IMR-90 (cell line): ENCODE measurements at regions not wholly inside any gene's neighbourhood (a gene's known extent, or its start where the extent isn't known, plus 50 kb on each side); places are given as distances from the start of the nearest gene placed in this dataset.

Experiments used
- ATAC-seq: fragments of 200-7000 bp; cut with Tn5 transposase; 2 replicates; pipeline ENCODE4 v1.9.1; 2020; ENCODE audit warnings: low read depth, mild to moderate bottlenecking, moderate library complexity
- BruUV-seq: library from RNA; stranded (reverse); fragments of 400-500 nt; replicated peaks from 2 replicates; lab custom pipeline; 2021; lab: Mats Ljungman, UMichigan
- CTCF ChIA-PET: fragments of 300-600 bp; formaldehyde crosslinking; extraction: SDS; loops from one replicate; lab custom pipeline; 2021; ENCODE audit warnings: antibody characterized with exemption; lab: Yijun Ruan, JAX
- POLR2A ChIA-PET: fragments of 300-600 bp; sonication (Branson Sonifier 250); formaldehyde crosslinking; loops from one replicate; lab custom pipeline; 2022; ENCODE audit warnings: antibody characterized with exemption; ENCODE audit not compliant: unreplicated experiment; lab: Charles Lee
- DNase-seq: peaks from one replicate; pipeline ENCODE4 v3.0.0; 2013
- H2AFZ ChIP-seq: replicated peaks from 2 replicates; pipeline ENCODE3; 2013; ENCODE audit warnings: low read length, mild to moderate bottlenecking; ENCODE audit not compliant: poor library complexity
- H2AK5ac ChIP-seq: 2 replicates; pipeline ENCODE4 v1.6.1; 2013; ENCODE audit warnings: low read depth, low read length, inconsistent platforms
- H2AK9ac ChIP-seq: replicated peaks from 2 replicates; pipeline ENCODE3; 2013; ENCODE audit warnings: mild to moderate bottlenecking, low read depth, low read length, moderate library complexity; ENCODE audit not compliant: poor library complexity
- H2BK120ac ChIP-seq: 2 replicates; pipeline ENCODE4 v1.6.1; 2013; ENCODE audit warnings: low read depth, low read length, inconsistent platforms
- H2BK15ac ChIP-seq: 3 replicates; pipeline ENCODE4 v1.6.1; 2013; ENCODE audit warnings: low read depth, low read length, inconsistent platforms
- H2BK20ac ChIP-seq: 2 replicates; pipeline ENCODE4 v1.6.1; 2013; ENCODE audit warnings: low read depth, mild to moderate bottlenecking, inconsistent platforms, low read length, moderate library complexity
- H2BK5ac ChIP-seq: 2 replicates; pipeline ENCODE4 v1.6.1; 2013; ENCODE audit warnings: mild to moderate bottlenecking, low read depth, low read length, inconsistent platforms; ENCODE audit not compliant: poor library complexity, severe bottlenecking
- H3K14ac ChIP-seq: replicated peaks from 2 replicates; pipeline ENCODE4 v1.6.1; 2013; ENCODE audit warnings: low read depth, low read length, inconsistent platforms
- H3K18ac ChIP-seq: 2 replicates; pipeline ENCODE4 v1.6.1; 2013; ENCODE audit warnings: low read depth, low read length, control low read depth
- H3K23ac ChIP-seq: 2 replicates; pipeline ENCODE4 v1.6.1; 2013; ENCODE audit warnings: low read depth, low read length, inconsistent platforms
- H3K27ac ChIP-seq: 2 replicates; pipeline ENCODE4 v1.5.1; 2013; ENCODE audit warnings: mild to moderate bottlenecking, control low read depth, low read length; ENCODE audit not compliant: insufficient read depth
- H3K27me3 ChIP-seq: 2 replicates; pipeline ENCODE4 v1.6.1; 2013; ENCODE audit warnings: low read length; ENCODE audit not compliant: control insufficient read depth, insufficient read depth
- H3K36me3 ChIP-seq: 2 replicates; pipeline ENCODE4 v1.6.1; 2013; ENCODE audit warnings: low read length, mixed read lengths; ENCODE audit not compliant: control insufficient read depth, insufficient read depth
- H3K4ac ChIP-seq: 2 replicates; pipeline ENCODE4 v1.6.1; 2013; ENCODE audit warnings: low read depth, low read length, inconsistent platforms
- H3K4me1 ChIP-seq: 2 replicates; pipeline ENCODE4 v1.6.1; 2013; ENCODE audit warnings: low read length, mixed read lengths; ENCODE audit not compliant: control insufficient read depth, insufficient read depth
- H3K4me2 ChIP-seq: 2 replicates; pipeline ENCODE4 v1.6.1; 2013; ENCODE audit warnings: low read depth, mild to moderate bottlenecking, control low read depth, low read length, moderate library complexity
- H3K4me3 ChIP-seq: 2 replicates; pipeline ENCODE4 v1.5.1; 2013; ENCODE audit warnings: low read depth, mild to moderate bottlenecking, control low read depth, low read length, moderate library complexity; ENCODE audit not compliant: insufficient read depth
- H3K56ac ChIP-seq: 2 replicates; pipeline ENCODE4 v1.6.1; 2013; ENCODE audit warnings: low read length, inconsistent platforms; ENCODE audit not compliant: insufficient read depth; ENCODE audit errors: extremely low read depth
- H3K79me1 ChIP-seq, 2 experiments: 2 replicates each; pipeline ENCODE4 v1.6.1; 2013; ENCODE audit warnings: low read length in 2 of 2, inconsistent platforms in 1 of 2, low read depth in 1 of 2
- H3K9ac ChIP-seq: 2 replicates; pipeline ENCODE4 v1.6.1; 2013; ENCODE audit warnings: low read depth, low read length, control low read depth
- H3K9me1 ChIP-seq: 2 replicates; pipeline ENCODE4 v1.6.1; 2013; ENCODE audit warnings: low read length, inconsistent platforms; ENCODE audit not compliant: insufficient read depth
- H3K9me3 ChIP-seq: 2 replicates; pipeline ENCODE4 v1.6.1; 2013; ENCODE audit warnings: low read length; ENCODE audit not compliant: control insufficient read depth, insufficient read depth
- H4K20me1 ChIP-seq: 2 replicates; pipeline ENCODE4 v1.6.1; 2013; ENCODE audit warnings: low read length, inconsistent platforms; ENCODE audit not compliant: insufficient read depth
- H4K5ac ChIP-seq: 2 replicates; pipeline ENCODE4 v1.6.1; 2013; ENCODE audit warnings: mild to moderate bottlenecking, low read depth, low read length, control low read depth
- H4K8ac ChIP-seq, 2 experiments: 2 replicates each; pipeline ENCODE4 v1.6.1; 2013; ENCODE audit warnings: low read depth in 2 of 2, low read length in 2 of 2, control low read depth in 1 of 2, inconsistent platforms in 1 of 2
- H4K91ac ChIP-seq: 2 replicates; pipeline ENCODE4 v1.6.1; 2013; ENCODE audit warnings: low read depth, low read length, inconsistent platforms; ENCODE audit not compliant: insufficient read depth
- CHD1 ChIP-seq: IDR thresholded peaks from 2 replicates; pipeline ENCODE4 v1.6.1; 2012; ENCODE audit warnings: low read depth, low read length, improper control_type of control experiment
- CTCF ChIP-seq: conservative IDR thresholded peaks from 2 replicates; pipeline ENCODE4 v1.5.1; 2012; ENCODE audit warnings: mild to moderate bottlenecking, low read depth, low read length, improper control_type of control experiment
- ELK1 ChIP-seq: fragments of 150-350 bp; IDR thresholded peaks from 2 replicates; pipeline ENCODE4 v1.6.1; 2016; ENCODE audit warnings: low read depth, mild to moderate bottlenecking, low read length, moderate library complexity, borderline replicate concordance
- FOS ChIP-seq: fragments of 150-350 bp; IDR thresholded peaks from 2 replicates; pipeline ENCODE4 v1.6.1; 2016; ENCODE audit warnings: low read depth, low read length
- POLR2A ChIP-seq: IDR thresholded peaks from 2 replicates; pipeline ENCODE4 v1.6.1; 2012; ENCODE audit warnings: mild to moderate bottlenecking, low read depth, low read length
- USF2 ChIP-seq: fragments of 150-350 bp; IDR thresholded peaks from 2 replicates; pipeline ENCODE4 v1.6.1; 2017; ENCODE audit warnings: mild to moderate bottlenecking, antibody characterized with exemption, low read length, low read depth
- WGBS, 2 experiments: methylation state at CpG; one replicate each; pipeline versions ENCODE4 v1.1.5 to v1.1.7; 2013; ENCODE audit warnings: missing lambda C conversion rate in 2 of 2; ENCODE audit not compliant: insufficient read length in 1 of 2; ENCODE audit errors: extremely low coverage in 2 of 2; 5-methylcytosine and 5-hydroxymethylcytosine counted together
- dilution Hi-C: fragments of 300-500 bp; cut with HindIII; formaldehyde crosslinking; loops from one replicate; pipeline ENCODE4 v1.14.3; 2018; ENCODE audit warnings: low sequenced_read_pairs; ENCODE audit not compliant: unreplicated experiment
- in situ Hi-C: fragments of 300-500 bp; cut with MboI; formaldehyde crosslinking; loops from 3 replicates; pipeline ENCODE4 v1.14.3; 2019; ENCODE audit warnings: low sequenced_read_pairs, inconsistent platforms, mixed read lengths
- intact Hi-C: fragments of 100-400 bp; cut with micrococcal nuclease; formaldehyde crosslinking; loops from 2 replicates; pipeline ENCODE4 v1.10.0; 2022

- H3K27ac ChIP-seq = no peak overlapping the region
- no TSS peak for BruUV-seq
- ATAC-seq (no peak), DNase-seq (no peak)
- no peaks in the 10 kb centered on the region for H3K79me1 ChIP-seq
- H2BK20ac ChIP-seq = no peak overlapping the region
- POLR2A ChIA-PET = no interaction called here
- H3K4me3 ChIP-seq = no peak overlapping the region
- no peak overlapping the region for H2BK15ac ChIP-seq
- H3K9me1 ChIP-seq = no peaks in the 10 kb centered on the region
- H4K8ac ChIP-seq = no peak overlapping the region
- 39% methylated on average over 4 of the region's 12 CpGs; no CpG with 5 or more reads in 1 of the 2 experiments for WGBS, 2 experiments
- dilution Hi-C loops (no loop called here), intact Hi-C loops (no loop called here), in situ Hi-C loops (no loop called here)
- CTCF ChIA-PET = no interaction called here
- no peaks in the 10 kb centered on the region for H3K4me1 ChIP-seq
- no peak overlapping the region for H3K4ac ChIP-seq
- no peak overlapping the region for H3K56ac ChIP-seq
- H2AK5ac ChIP-seq = no peak overlapping the region
- H2BK120ac ChIP-seq = no peak overlapping the region
- no peak overlapping the region for H3K4me2 ChIP-seq
- no peaks in the 10 kb centered on the region for H3K36me3 ChIP-seq
- no peak overlapping the region for H3K9ac ChIP-seq
- no peak overlapping the region for H3K18ac ChIP-seq
- H2AK9ac ChIP-seq = no peak overlapping the region
- H4K91ac ChIP-seq = no peak overlapping the region
- TF ChIP-seq POLR2A (no peak), FOS (no peak), USF2 (no peak), CTCF (no peak), CHD1 (no peak), ELK1 (no peak)
- H3K27me3 ChIP-seq = no peaks in the 10 kb centered on the region
- peaks cover 27% of the 10 kb centered on the region for H3K9me3 ChIP-seq
- no peak overlapping the region for H2AFZ ChIP-seq
- H4K20me1 ChIP-seq = no peaks in the 10 kb centered on the region
- no peak overlapping the region for H3K23ac ChIP-seq
- no peak overlapping the region for H4K5ac ChIP-seq
- H3K14ac ChIP-seq = no peak overlapping the region
- no peak overlapping the region for H2BK5ac ChIP-seq
Observed at GRCh38 chr6:167420177-167420576, 95.3 kb downstream of the TTLL2 start.
